SK-N-SH (cell line): ENCODE measurements at regions not wholly inside any gene's neighbourhood (a gene's known extent, or its start where the extent isn't known, plus 50 kb on each side); places are given as distances from the start of the nearest gene placed in this dataset.

Experiments used
- CTCF ChIA-PET: fragments of 300-600, 350-600 bp; formaldehyde crosslinking; extraction: SDS; loops from one replicate; lab custom pipeline; 2021; lab: Yijun Ruan, JAX
- POLR2A ChIA-PET: fragments of 350-600 bp; sonication (Branson Sonifier 250); formaldehyde crosslinking; extraction: SDS; loops from one replicate; lab custom pipeline; 2020; ENCODE audit warnings: antibody characterized with exemption, inconsistent platforms; lab: Yijun Ruan, JAX
- DNase-seq: peaks from one replicate; pipeline ENCODE4 v3.0.0; 2012
- H2AFZ ChIP-seq: fragments of 200-600 bp; sonication (generic); 2 replicates; pipeline ENCODE4 v1.8.1; 2016; ENCODE audit warnings: antibody characterized with exemption, mild to moderate bottlenecking, low read depth
- H3F3A ChIP-seq: fragments of 200-600 bp; sonication (generic); replicated peaks from 2 replicates; pipeline ENCODE3; 2016; ENCODE audit warnings: antibody characterized with exemption, mild to moderate bottlenecking; ENCODE audit not compliant: insufficient read depth
- H3K27ac ChIP-seq, 2 experiments: fragments of 200-500 bp in 1 of 2; fragments of 200-600 bp in 1 of 2; sonication (Bioruptor generic) in 1 of 2; sonication (generic), shearing (Covaris generic) in 1 of 2; 2 replicates each; pipeline versions ENCODE4 v1.5.1 to v1.6.1; 2014 to 2016; ENCODE audit warnings: low read depth in 2 of 2, inconsistent platforms in 1 of 2, low read length in 1 of 2, mild to moderate bottlenecking in 1 of 2, mixed read lengths in 1 of 2
- H3K27me3 ChIP-seq: fragments of 200-600 bp; sonication (generic), shearing (Covaris generic); 2 replicates; pipeline ENCODE4 v1.6.1; 2016; ENCODE audit warnings: mixed run types; ENCODE audit not compliant: insufficient read depth
- H3K36me3 ChIP-seq, 2 experiments: fragments of 200-500 bp in 1 of 2; fragments of 200-600 bp in 1 of 2; sonication (Bioruptor generic) in 1 of 2; sonication (generic) in 1 of 2; replicated peaks in 1 of 2; 2 replicates each; pipeline versions ENCODE3 to v1.5.1; 2014 to 2016; ENCODE audit warnings: low read length in 1 of 2, mild to moderate bottlenecking in 1 of 2; ENCODE audit not compliant: insufficient read depth in 2 of 2, control insufficient read depth in 1 of 2
- H3K4me1 ChIP-seq, 2 experiments: fragments of 200-500 bp in 1 of 2; fragments of 200-600 bp in 1 of 2; sonication (Bioruptor generic) in 1 of 2; sonication (generic), shearing (Covaris generic) in 1 of 2; 2 replicates each; pipeline versions ENCODE4 v1.5.1 to v1.6.1; 2014 to 2016; ENCODE audit warnings: low read depth in 1 of 2, low read length in 1 of 2, mixed run types in 1 of 2; ENCODE audit not compliant: insufficient read depth in 2 of 2, control insufficient read depth in 1 of 2
- H3K4me2 ChIP-seq: fragments of 200-600 bp; sonication (generic), shearing (Covaris generic); 2 replicates; pipeline ENCODE4 v1.6.1; 2017; ENCODE audit warnings: mixed run types
- H3K4me3 ChIP-seq, 2 experiments: fragments of 200-500 bp in 1 of 2; fragments of 200-600 bp in 1 of 2; sonication (Bioruptor generic) in 1 of 2; sonication (generic), shearing (Covaris generic) in 1 of 2; 2 replicates each; pipeline versions ENCODE4 v1.5.1 to v1.8.1; 2014 to 2016; ENCODE audit warnings: low read depth in 2 of 2, inconsistent platforms in 1 of 2, low read length in 1 of 2, mild to moderate bottlenecking in 1 of 2, mixed read lengths in 1 of 2, moderate library complexity in 1 of 2
- H3K79me2 ChIP-seq: fragments of 200-600 bp; sonication (generic); 2 replicates; pipeline ENCODE4 v1.8.1; 2017; ENCODE audit warnings: mild to moderate bottlenecking; ENCODE audit not compliant: insufficient read depth
- H3K9ac ChIP-seq: fragments of 200-600 bp; sonication (generic); 2 replicates; pipeline ENCODE4 v1.6.1; 2017; ENCODE audit warnings: mixed run types
- H3K9me2 ChIP-seq: fragments of 200-600 bp; sonication (generic); 2 replicates; pipeline ENCODE4 v1.6.1; 2017; ENCODE audit warnings: mixed run types
- H3K9me3 ChIP-seq: fragments of 200-600 bp; sonication (generic); 2 replicates; pipeline ENCODE4 v1.6.1; 2017; ENCODE audit warnings: mixed run types, mild to moderate bottlenecking, moderate library complexity
- H4K20me1 ChIP-seq: fragments of 200-600 bp; sonication (generic); 2 replicates; pipeline ENCODE4 v1.6.1; 2017; ENCODE audit warnings: mild to moderate bottlenecking, mixed run types; ENCODE audit not compliant: insufficient read depth
- ELF1 ChIP-seq: IDR thresholded peaks from 2 replicates; pipeline ENCODE4 v1.4.0; 2012
- EP300 ChIP-seq, 2 experiments: IDR thresholded peaks; 2 replicates each; pipeline versions ENCODE4 v1.4.0 to v1.6.1; 2012; ENCODE audit warnings: borderline replicate concordance in 1 of 2, low read depth in 1 of 2, low read length in 1 of 2
- EZH2phosphoT487 ChIP-seq: fragments of 200-600 bp; sonication (generic); IDR thresholded peaks from 2 replicates; pipeline ENCODE4 v1.6.1; 2017; ENCODE audit warnings: low read depth, mixed run types, mild to moderate bottlenecking, antibody characterized with exemption, moderate library complexity, borderline replicate concordance
- GATA2 ChIP-seq: sonication (generic); formaldehyde crosslinking; IDR thresholded peaks from 2 replicates; pipeline ENCODE4 v1.5.0; 2020; ENCODE audit warnings: mild to moderate bottlenecking, missing genetic modification reagents
- JUND ChIP-seq: IDR thresholded peaks from 2 replicates; pipeline ENCODE4 v1.4.0; 2012
- MAX ChIP-seq: IDR thresholded peaks from 2 replicates; pipeline ENCODE4 v1.4.0; 2012; ENCODE audit warnings: low read depth
- MEF2A ChIP-seq: IDR thresholded peaks from 2 replicates; pipeline ENCODE4 v1.4.0; 2012; ENCODE audit warnings: low read depth, borderline replicate concordance
- NFIC ChIP-seq: IDR thresholded peaks from 2 replicates; pipeline ENCODE4 v1.4.0; 2012; ENCODE audit warnings: borderline replicate concordance
- NRF1 ChIP-seq: IDR thresholded peaks from 2 replicates; pipeline ENCODE4 v1.6.1; 2012; ENCODE audit warnings: low read depth, mild to moderate bottlenecking, low read length
- PBX3 ChIP-seq: IDR thresholded peaks from 2 replicates; pipeline ENCODE4; 2012
- POLR2AphosphoS5 ChIP-seq: IDR thresholded peaks from 2 replicates; pipeline ENCODE4 v1.6.1; 2012; ENCODE audit warnings: low read depth, low read length
- RCOR1 ChIP-seq: fragments of 150-350 bp; IDR thresholded peaks from 2 replicates; pipeline ENCODE4 v1.6.1; 2017; ENCODE audit warnings: antibody characterized with exemption, low read length
- SIN3A ChIP-seq: IDR thresholded peaks from 2 replicates; pipeline ENCODE4 v1.6.1; 2012; ENCODE audit warnings: low read depth, mild to moderate bottlenecking, low read length, moderate library complexity, borderline replicate concordance
- SMC3 ChIP-seq: IDR thresholded peaks from 2 replicates; pipeline ENCODE4 v1.6.1; 2012; ENCODE audit warnings: low read depth, low read length, improper control_type of control experiment
- TAF1 ChIP-seq: IDR thresholded peaks from 2 replicates; pipeline ENCODE4 v1.6.1; 2012; ENCODE audit warnings: low read depth, mild to moderate bottlenecking, low read length, moderate library complexity, borderline replicate concordance
- TCF12 ChIP-seq: IDR thresholded peaks from 2 replicates; pipeline ENCODE4 v1.4.0; 2012
- USF1 ChIP-seq: IDR thresholded peaks from 2 replicates; pipeline ENCODE4 v1.4.0; 2012; ENCODE audit warnings: low read depth, borderline replicate concordance
- WGBS: methylation state at CpG from one replicate; pipeline ENCODE4 v1.1.6; 2017; ENCODE audit warnings: low lambda C conversion rate; 5-methylcytosine and 5-hydroxymethylcytosine counted together

- H3F3A ChIP-seq, result peaks cover 4% of the 10 kb centered on the region
- no peak overlapping the region for H3K4me3 ChIP-seq
- POLR2A ChIA-PET, result no interaction called here
- no peak overlapping the region for H3K4me2 ChIP-seq
- no peaks in the 10 kb centered on the region for H3K27me3 ChIP-seq
- H4K20me1 ChIP-seq, result no peaks in the 10 kb centered on the region
- 38% methylated on average over 2 of the region's 2 CpGs for WGBS
- CTCF ChIA-PET, result no interaction called here
- no peak overlapping the region for H2AFZ ChIP-seq
- H3K4me1 ChIP-seq, result no peaks in the 10 kb centered on the region
- H3K9me2 ChIP-seq, result no peaks in the 10 kb centered on the region
- no peaks in the 10 kb centered on the region for H3K9me3 ChIP-seq
- H3K9ac ChIP-seq, result no peak overlapping the region
- TF ChIP-seq TAF1, result no peak
- no peak for TF ChIP-seq SMC3
- TF ChIP-seq USF1, result no peak
- TF ChIP-seq NRF1, result no peak
- no peak for TF ChIP-seq MAX
- no peak for TF ChIP-seq POLR2AphosphoS5
- no peak for TF ChIP-seq MEF2A
- DNase-seq, result no peak
- H3K36me3 ChIP-seq, result no peaks in the 10 kb centered on the region
- no peaks in the 10 kb centered on the region for H3K79me2 ChIP-seq
- no peak overlapping the region for H3K27ac ChIP-seq
These were observed 2365.5 kb downstream of the PCDH7 start for GRCh38 chr4:33085709-33086108.

GRCh38 chr4:33086331-33086925 lies 2366.3 kb downstream of the PCDH7 start:
- H3K9ac ChIP-seq, result no peak overlapping the region
- H3K4me3 ChIP-seq, result no peak overlapping the region
- no peaks in the 10 kb centered on the region for H4K20me1 ChIP-seq
- H3K9me3 ChIP-seq, result no peaks in the 10 kb centered on the region
- H3K27ac ChIP-seq, result no peak overlapping the region
- DNase-seq, result no peak
- H3K4me1 ChIP-seq, result no peaks in the 10 kb centered on the region
- no peak overlapping the region; the same call in 1 of the 2 replicates for H2AFZ ChIP-seq
- H3K9me2 ChIP-seq, result no peaks in the 10 kb centered on the region
- no peaks in the 10 kb centered on the region for H3K79me2 ChIP-seq
- H3F3A ChIP-seq, result peaks cover 4% of the 10 kb centered on the region
- WGBS, result 8% methylated on average over 2 of the region's 2 CpGs
- CTCF ChIA-PET, result interaction anchor here (0.8 kb wide), 1 partner anchor 26 kb away, joined by 3 read pairs; no protein-coding TSS in a partner anchor
- H3K4me2 ChIP-seq, result no peak overlapping the region
- H3K27me3 ChIP-seq, result no peaks in the 10 kb centered on the region
- TF ChIP-seq RCOR1 (no peak), SIN3A (no peak), NRF1 (no peak), PBX3 (no peak), EZH2phosphoT487 (no peak), NFIC (no peak), TAF1 (no peak), JUND (no peak), ELF1 (no peak), EP300 (IDR thresholded peaks at IDR 0.05; ENCODE audit: borderline replicate concordance in 1 of 2, low read depth in 1 of 2, low read length in 1 of 2) (no peak), GATA2 (CRISPR knock-in tag) (no peak), MAX (no peak), POLR2AphosphoS5 (no peak), TCF12 (no peak)
- TF ChIP-seq, all 33 proteins: peak for 0
- no peaks in the 10 kb centered on the region for H3K36me3 ChIP-seq
- POLR2A ChIA-PET, result no interaction called here
